ENCODE measurements at regions not wholly inside any gene's neighbourhood (a gene's known extent, or its start where the extent isn't known, plus 50 kb on each side); places are given as distances from the start of the nearest gene placed in this dataset.

DNA sequence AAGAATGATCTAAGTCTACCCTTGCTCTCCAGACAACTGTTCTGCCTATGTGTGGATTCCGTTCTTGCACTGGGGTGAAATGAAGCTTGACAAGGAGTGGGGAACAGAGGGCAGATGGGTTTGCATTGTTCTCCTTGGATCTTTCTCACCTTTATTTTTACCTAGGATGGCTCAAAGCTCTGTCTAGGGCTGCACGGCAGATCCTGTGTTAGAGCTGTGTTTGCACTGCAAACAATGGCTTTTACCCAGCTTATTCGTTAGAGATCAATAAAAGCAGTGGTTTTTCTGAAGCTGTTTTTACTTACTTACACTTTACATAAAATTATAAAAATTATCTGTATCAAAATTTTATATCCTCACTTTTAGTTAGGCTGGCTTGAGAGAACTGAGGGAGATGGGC lies 105.1 kb downstream of the LRIG3 start:
- no peak for TF ChIP-seq POLR2A (IDR thresholded peaks at IDR 0.05; ENCODE audit: borderline replicate concordance, extremely low read depth, insufficient read depth, insufficient read length)
- TF ChIP-seq CTCF (IDR thresholded peaks at IDR 0.05 in 2 of 3, conservative IDR thresholded peaks at IDR 0.05 in 1 of 3; ENCODE audit: borderline replicate concordance in 1 of 3, insufficient read depth in 1 of 3, low read depth in 2 of 3, low read length in 2 of 3), result no peak
- no peak for TF ChIP-seq POLR2AphosphoS5 (IDR thresholded peaks at IDR 0.05; ENCODE audit: low read depth, low read length)
- no peak for TF ChIP-seq CBX3 (IDR thresholded peaks at IDR 0.05; ENCODE audit: low read depth)
- TF ChIP-seq EGR1 (IDR thresholded peaks at IDR 0.05; ENCODE audit: low read depth), result no peak
- no peak for TF ChIP-seq EZH2phosphoT487 (IDR thresholded peaks at IDR 0.05; ENCODE audit: borderline replicate concordance)
- TF ChIP-seq ZNF274 (IDR thresholded peaks at IDR 0.05; ENCODE audit: low read depth, low read length), result no peak
